CD8-positive, alpha-beta memory T cell (primary cell): ENCODE measurements at regions not wholly inside any gene's neighbourhood (a gene's known extent, or its start where the extent isn't known, plus 50 kb on each side); places are given as distances from the start of the nearest gene placed in this dataset.
A peak's percentile ranks its signal among the peaks of the same experiment; 100 is the strongest.

Experiments
- CTCF ChIA-PET: fragments of 350-600 bp; sonication (Branson Sonifier 250); formaldehyde crosslinking; loops from one replicate; lab custom pipeline; 2021; ENCODE audit warnings: antibody characterized with exemption; lab: Charles Lee
- POLR2A ChIA-PET: fragments of 350-600 bp; sonication (Branson Sonifier 250); formaldehyde crosslinking; loops from one replicate; lab custom pipeline; 2021; ENCODE audit warnings: antibody characterized with exemption; lab: Charles Lee
- DNase-seq, 5 donors: peaks; one replicate each; pipeline versions ENCODE4 v3.0.0 to v3.0.0-alpha.2; 2020 to 2022; ENCODE audit warnings: mixed read lengths in 1 of 5
- H3K27ac ChIP-seq: one replicate; pipeline ENCODE4 v1.7.0; 2013; ENCODE audit warnings: low read depth, mild to moderate bottlenecking, low read length, moderate library complexity
- H3K27me3 ChIP-seq: 2 replicates; pipeline ENCODE4 v1.7.0; 2013; ENCODE audit warnings: low read length, mild to moderate bottlenecking; ENCODE audit not compliant: insufficient read depth, poor library complexity, severe bottlenecking
- H3K36me3 ChIP-seq: 2 replicates; pipeline ENCODE4 v1.7.0; 2013; ENCODE audit warnings: mild to moderate bottlenecking, low read length, moderate library complexity; ENCODE audit not compliant: insufficient read depth
- H3K4me1 ChIP-seq: 2 replicates; pipeline ENCODE4 v1.7.0; 2013; ENCODE audit warnings: mild to moderate bottlenecking, low read length, moderate library complexity; ENCODE audit not compliant: insufficient read depth
- H3K4me3 ChIP-seq: 2 replicates; pipeline ENCODE4 v1.7.0; 2013; ENCODE audit warnings: mild to moderate bottlenecking, low read length
- H3K9me3 ChIP-seq: 2 replicates; pipeline ENCODE4 v1.7.0; 2013; ENCODE audit warnings: mild to moderate bottlenecking, low read length
- H3K27ac Mint-ChIP-seq, 8 donors: one replicate each; pipeline ENCODE4 v1.8.0; 2020 to 2021; ENCODE audit warnings: mixed read lengths in 8 of 8, mild to moderate bottlenecking in 6 of 8, inconsistent platforms in 3 of 8, moderate library complexity in 3 of 8
- H3K27me3 Mint-ChIP-seq, 2 donors: one replicate each; pipeline ENCODE4 v1.8.0; 2020 to 2021; ENCODE audit warnings: mixed read lengths in 2 of 2, mild to moderate bottlenecking in 1 of 2, moderate library complexity in 1 of 2
- H3K36me3 Mint-ChIP-seq, 3 donors: one replicate each; pipeline ENCODE4 v1.8.0; 2020 to 2021; ENCODE audit warnings: mixed read lengths in 3 of 3, inconsistent platforms in 1 of 3, mild to moderate bottlenecking in 1 of 3
- H3K4me1 Mint-ChIP-seq, 3 donors: one replicate each; pipeline ENCODE4 v1.8.0; 2020 to 2021; ENCODE audit warnings: mixed read lengths in 3 of 3, inconsistent platforms in 1 of 3, mild to moderate bottlenecking in 1 of 3
- H3K4me3 Mint-ChIP-seq, 7 donors: one replicate each; pipeline ENCODE4 v1.8.0; 2020 to 2021; ENCODE audit warnings: mixed read lengths in 7 of 7, mild to moderate bottlenecking in 6 of 7, moderate library complexity in 4 of 7, inconsistent platforms in 2 of 7
- H3K9me3 Mint-ChIP-seq, 5 donors: one replicate each; pipeline ENCODE4 v1.8.0; 2020 to 2022; ENCODE audit warnings: mixed read lengths in 5 of 5, mild to moderate bottlenecking in 3 of 5, moderate library complexity in 2 of 5, inconsistent platforms in 1 of 5

GRCh38 chr6:28743271-28743789 is 180.5 kb downstream of the TRIM27 start:
- no peaks in the 10 kb centered on the region for H3K4me1 ChIP-seq
- H3K9me3 ChIP-seq: peaks cover 3% of the 10 kb centered on the region
- no peak overlapping the region for H3K4me3 ChIP-seq
- no peaks in the 10 kb centered on the region for H3K36me3 ChIP-seq
- POLR2A ChIA-PET: no interaction called here
- H3K27me3 ChIP-seq: peaks cover 17% of the 10 kb centered on the region
- H3K4me1 Mint-ChIP-seq: peaks cover 0 to 6% (median 5%) of the 10 kb centered on the region in 3 donors
- no peak for DNase-seq
- no peak overlapping the region for H3K4me3 Mint-ChIP-seq
- no peak overlapping the region for H3K27ac Mint-ChIP-seq
- peaks cover 12 to 21% (median 18%) of the 10 kb centered on the region in 5 donors for H3K9me3 Mint-ChIP-seq
- H3K27ac ChIP-seq: no peak overlapping the region
- CTCF ChIA-PET: no interaction called here
- H3K27me3 Mint-ChIP-seq: peaks cover 55 to 73% of the 10 kb centered on the region in 2 donors
- H3K36me3 Mint-ChIP-seq: peaks cover 0 to 11% (median 3%) of the 10 kb centered on the region in 3 donors

GRCh38 chr6:28747083-28747630 is 176.6 kb downstream of the TRIM27 start:
- Mint-ChIP-seq H3K4me1 (no peaks in the 10 kb centered on the region), H3K36me3 (peaks cover 1 to 3% (median 2%) of the 10 kb centered on the region in 3 donors), H3K27ac (no peak overlapping the region), H3K4me3 (no peak overlapping the region), H3K27me3 (peaks cover 64 to 77% of the 10 kb centered on the region in 2 donors), H3K9me3 (peaks cover 15 to 36% (median 28%) of the 10 kb centered on the region in 5 donors)
- DNase-seq: no peak
- peaks cover 3% of the 10 kb centered on the region for H3K27me3 ChIP-seq
- POLR2A ChIA-PET: no interaction called here
- CTCF ChIA-PET: no interaction called here
- H3K9me3 ChIP-seq: no peaks in the 10 kb centered on the region
- H3K4me3 ChIP-seq: no peak overlapping the region
- H3K27ac ChIP-seq: peak overlapping the region; percentile 62
- H3K4me1 ChIP-seq: no peaks in the 10 kb centered on the region
- H3K36me3 ChIP-seq: no peaks in the 10 kb centered on the region

GRCh38 chr6:28747631-28748157 is 176.1 kb downstream of the TRIM27 start:
- Histone ChIP-seq H3K4me3 (no peak overlapping the region), H3K36me3 (no peaks in the 10 kb centered on the region), H3K9me3 (no peaks in the 10 kb centered on the region), H3K27ac (peak overlapping the region; percentile 62), H3K4me1 (no peaks in the 10 kb centered on the region), H3K27me3 (peaks cover 3% of the 10 kb centered on the region)
- ChIA-PET CTCF (no interaction called here), POLR2A (no interaction called here)
- H3K36me3 Mint-ChIP-seq: peaks cover 1 to 3% (median 2%) of the 10 kb centered on the region in 3 donors
- H3K9me3 Mint-ChIP-seq: peaks cover 15 to 36% (median 28%) of the 10 kb centered on the region in 5 donors
- H3K27ac Mint-ChIP-seq: no peak overlapping the region
- peaks cover 69 to 80% of the 10 kb centered on the region in 2 donors for H3K27me3 Mint-ChIP-seq
- no peak for DNase-seq
- H3K4me1 Mint-ChIP-seq: no peaks in the 10 kb centered on the region
- H3K4me3 Mint-ChIP-seq: no peak overlapping the region

- H3K36me3 ChIP-seq: no peaks in the 10 kb centered on the region
- H3K27me3 Mint-ChIP-seq: peaks cover 69 to 80% of the 10 kb centered on the region in 2 donors
- H3K4me3 Mint-ChIP-seq: no peak overlapping the region
- peaks cover 3% of the 10 kb centered on the region for H3K27me3 ChIP-seq
- no peaks in the 10 kb centered on the region for H3K9me3 ChIP-seq
- no peak overlapping the region for H3K27ac Mint-ChIP-seq
- POLR2A ChIA-PET: no interaction called here
- peaks cover 1 to 3% (median 2%) of the 10 kb centered on the region in 3 donors for H3K36me3 Mint-ChIP-seq
- H3K4me3 ChIP-seq: no peak overlapping the region
- H3K4me1 ChIP-seq: no peaks in the 10 kb centered on the region
- no peaks in the 10 kb centered on the region for H3K4me1 Mint-ChIP-seq
- CTCF ChIA-PET: no interaction called here
- no peak for DNase-seq
- peak overlapping the region; percentile 62 for H3K27ac ChIP-seq
- peaks cover 15 to 37% (median 26%) of the 10 kb centered on the region in 5 donors for H3K9me3 Mint-ChIP-seq
Observed at GRCh38 chr6:28748192-28748591, 175.6 kb downstream of the TRIM27 start.

- Histone ChIP-seq H3K36me3 (no peaks in the 10 kb centered on the region), H3K4me1 (no peaks in the 10 kb centered on the region), H3K4me3 (no peak overlapping the region), H3K27ac (peak overlapping the region; percentile 57), H3K9me3 (no peaks in the 10 kb centered on the region), H3K27me3 (peaks cover 3% of the 10 kb centered on the region)
- no peak for DNase-seq
- peaks cover 1 to 3% (median 2%) of the 10 kb centered on the region in 3 donors for H3K36me3 Mint-ChIP-seq
- H3K27me3 Mint-ChIP-seq: peaks cover 72 to 73% of the 10 kb centered on the region in 2 donors
- H3K27ac Mint-ChIP-seq: no peak overlapping the region
- H3K4me1 Mint-ChIP-seq: no peaks in the 10 kb centered on the region
- H3K4me3 Mint-ChIP-seq: no peak overlapping the region
- ChIA-PET CTCF (no interaction called here), POLR2A (no interaction called here)
- peaks cover 15 to 39% (median 25%) of the 10 kb centered on the region in 5 donors for H3K9me3 Mint-ChIP-seq
Observed at GRCh38 chr6:28750926-28751458, 172.8 kb downstream of the TRIM27 start.

GRCh38 chr6:28751514-28751913 is 172.3 kb downstream of the TRIM27 start:
- no peaks in the 10 kb centered on the region for H3K4me1 ChIP-seq
- H3K27me3 ChIP-seq: peaks cover 3% of the 10 kb centered on the region
- H3K4me3 ChIP-seq: no peak overlapping the region
- H3K4me3 Mint-ChIP-seq: no peak overlapping the region
- H3K4me1 Mint-ChIP-seq: no peaks in the 10 kb centered on the region
- no peaks in the 10 kb centered on the region for H3K9me3 ChIP-seq
- H3K9me3 Mint-ChIP-seq: peaks cover 15 to 39% (median 25%) of the 10 kb centered on the region in 5 donors
- POLR2A ChIA-PET: no interaction called here
- H3K27me3 Mint-ChIP-seq: peaks cover 68 to 74% of the 10 kb centered on the region in 2 donors
- no peak overlapping the region for H3K27ac Mint-ChIP-seq
- no peak for DNase-seq
- CTCF ChIA-PET: no interaction called here
- H3K27ac ChIP-seq: peak overlapping the region; percentile 57
- H3K36me3 ChIP-seq: no peaks in the 10 kb centered on the region
- peaks cover 1 to 3% (median 2%) of the 10 kb centered on the region in 3 donors for H3K36me3 Mint-ChIP-seq

GRCh38 chr6:28751963-28752350 is 171.8 kb downstream of the TRIM27 start:
- H3K27ac Mint-ChIP-seq: no peak overlapping the region
- no peak for DNase-seq
- no peaks in the 10 kb centered on the region for H3K4me1 Mint-ChIP-seq
- no peaks in the 10 kb centered on the region for H3K9me3 ChIP-seq
- H3K4me3 ChIP-seq: no peak overlapping the region
- H3K9me3 Mint-ChIP-seq: peaks cover 15 to 39% (median 28%) of the 10 kb centered on the region in 5 donors
- no peak overlapping the region for H3K4me3 Mint-ChIP-seq
- no peaks in the 10 kb centered on the region for H3K4me1 ChIP-seq
- peaks cover 3% of the 10 kb centered on the region for H3K27me3 ChIP-seq
- H3K36me3 Mint-ChIP-seq: peaks cover 1 to 3% (median 2%) of the 10 kb centered on the region in 3 donors
- ChIA-PET POLR2A (no interaction called here), CTCF (no interaction called here)
- peak overlapping the region; percentile 57 for H3K27ac ChIP-seq
- peaks cover 70% of the 10 kb centered on the region in 2 donors for H3K27me3 Mint-ChIP-seq
- H3K36me3 ChIP-seq: no peaks in the 10 kb centered on the region

- H3K4me1 ChIP-seq: no peaks in the 10 kb centered on the region
- DNase-seq: no peak
- ChIA-PET POLR2A (no interaction called here), CTCF (no interaction called here)
- Mint-ChIP-seq H3K27me3 (peaks cover 52 to 65% of the 10 kb centered on the region in 2 donors), H3K4me3 (no peak overlapping the region), H3K4me1 (peaks cover 0 to 2% (median 0%) of the 10 kb centered on the region in 3 donors), H3K27ac (no peak overlapping the region), H3K36me3 (peaks cover 0 to 4% (median 0%) of the 10 kb centered on the region in 3 donors), H3K9me3 (peaks cover 0 to 7% (median 4%) of the 10 kb centered on the region in 5 donors)
- no peaks in the 10 kb centered on the region for H3K9me3 ChIP-seq
- peak overlapping the region; percentile 81 for H3K27ac ChIP-seq
- H3K4me3 ChIP-seq: no peak overlapping the region
- H3K36me3 ChIP-seq: no peaks in the 10 kb centered on the region
- H3K27me3 ChIP-seq: peaks cover 3% of the 10 kb centered on the region
Observed at GRCh38 chr6:28757429-28758045, 166.2 kb downstream of the TRIM27 start.
